CD4-positive, alpha-beta T cell (primary cell): ENCODE measurements at regions not wholly inside any gene's neighbourhood (a gene's known extent, or its start where the extent isn't known, plus 50 kb on each side); places are given as distances from the start of the nearest gene placed in this dataset.

ENCODE experiments used
- ATAC-seq: fragments of 200-7000 bp; cut with Tn5 transposase; one replicate; pipeline ENCODE4 v1.10.0; 2022; ENCODE audit warnings: mild to moderate bottlenecking; ENCODE audit not compliant: poor library complexity
- CTCF ChIA-PET: fragments of 350-600 bp; sonication (Branson Sonifier 250); formaldehyde crosslinking; loops from one replicate; lab custom pipeline; 2021; ENCODE audit warnings: antibody characterized with exemption, inconsistent platforms; lab: Charles Lee
- POLR2A ChIA-PET: fragments of 350-600 bp; sonication (Branson Sonifier 250); formaldehyde crosslinking; loops from one replicate; lab custom pipeline; 2021; ENCODE audit warnings: antibody characterized with exemption, inconsistent platforms; lab: Charles Lee
- DNase-seq, 14 experiments: peaks; one replicate each; pipeline ENCODE4 v3.0.0-alpha.2; 2013 to 2020; ENCODE audit warnings: mixed read lengths in 2 of 14
- H3K27ac ChIP-seq, 2 donors: one replicate each; pipeline versions ENCODE4 v1.5.1 to v1.7.0; 2013; ENCODE audit warnings: low read length in 2 of 2, low read depth in 1 of 2, mild to moderate bottlenecking in 1 of 2
- H3K27me3 ChIP-seq, 2 experiments: 1 replicate in 1 of 2; 2 replicates in 1 of 2; pipeline versions ENCODE4 v1.6.1 to v1.7.0; 2013; ENCODE audit warnings: low read length in 2 of 2, control low read depth in 1 of 2, mild to moderate bottlenecking in 1 of 2, moderate library complexity in 1 of 2; ENCODE audit not compliant: insufficient read depth in 2 of 2, control insufficient read depth in 1 of 2
- H3K36me3 ChIP-seq: one replicate; pipeline ENCODE4 v1.6.1; 2013; ENCODE audit warnings: low read length, control low read depth; ENCODE audit not compliant: insufficient read depth
- H3K4me1 ChIP-seq: one replicate; pipeline ENCODE4 v1.6.1; 2013; ENCODE audit warnings: low read length, control low read depth; ENCODE audit not compliant: insufficient read depth
- H3K4me3 ChIP-seq: one replicate; pipeline ENCODE4 v1.5.1; 2013; ENCODE audit warnings: mild to moderate bottlenecking, low read length, moderate library complexity
- H3K9me3 ChIP-seq, 2 experiments: 1 replicate in 1 of 2; 2 replicates in 1 of 2; pipeline versions ENCODE4 v1.6.1 to v1.7.0; 2013; ENCODE audit warnings: low read length in 2 of 2, mild to moderate bottlenecking in 2 of 2, control low read depth in 1 of 2, moderate library complexity in 1 of 2; ENCODE audit not compliant: control insufficient read depth in 1 of 2, insufficient read depth in 1 of 2
- H3K27ac Mint-ChIP-seq: one replicate; pipeline ENCODE4 v1.8.0; 2020; ENCODE audit warnings: mixed read lengths
- H3K27me3 Mint-ChIP-seq: one replicate; pipeline ENCODE4 v1.8.0; 2021; ENCODE audit warnings: mixed read lengths
- H3K36me3 Mint-ChIP-seq: one replicate; pipeline ENCODE4 v1.8.0; 2021; ENCODE audit warnings: low read depth, mixed read lengths
- H3K4me1 Mint-ChIP-seq: one replicate; pipeline ENCODE4 v1.8.0; 2021; ENCODE audit warnings: low read depth, mixed read lengths
- H3K4me3 Mint-ChIP-seq: one replicate; pipeline ENCODE4 v1.8.0; 2020; ENCODE audit warnings: mild to moderate bottlenecking, mixed read lengths
- H3K9me3 Mint-ChIP-seq: one replicate; pipeline ENCODE4 v1.8.0; 2020; ENCODE audit warnings: mixed read lengths
- intact Hi-C, 2 experiments: fragments of 100-400 bp; cut with DNase I in 1 of 2; cut with micrococcal nuclease in 1 of 2; formaldehyde crosslinking; loops; one replicate each; pipeline versions ENCODE4 v1.15.1 to v1.9.0; 2023 to 2025; cut with DNase I, micrococcal nuclease
- TF ChIP-seq, protein P1 (sequence below): fragments of 200-600 bp; IDR thresholded peaks from one replicate; pipeline ENCODE4 v1.8.0; 2022; ENCODE audit warnings: antibody characterized with exemption, mild to moderate bottlenecking

DNA sequence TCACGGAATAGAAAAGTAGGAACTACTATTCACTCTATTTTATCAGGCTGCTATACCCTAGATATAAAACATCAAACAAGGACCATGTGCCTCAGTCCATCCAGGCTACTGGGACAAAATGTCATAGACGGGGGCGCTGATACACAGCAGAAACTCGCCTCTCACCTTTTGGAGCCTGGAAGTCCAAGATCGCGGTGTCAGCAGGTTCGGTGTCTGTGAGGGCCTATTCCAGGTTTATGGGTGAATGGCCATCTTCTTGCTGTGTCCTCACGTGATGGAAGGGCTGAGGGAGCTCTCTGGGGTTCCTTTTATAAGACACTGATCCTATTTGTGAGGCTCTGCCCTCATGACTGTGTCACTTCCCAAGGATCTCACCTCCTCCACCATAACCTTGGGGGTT, 89.5 kb downstream of the DLL1 start:
- ATAC-seq (no peak), DNase-seq (no peak)
- H3K4me1 ChIP-seq, result no peaks in the 10 kb centered on the region
- intact Hi-C loops, result no loop called here
- Mint-ChIP-seq H3K36me3 (no peaks in the 10 kb centered on the region), H3K27ac (no peak overlapping the region), H3K4me3 (no peak overlapping the region), H3K9me3 (peaks cover 3% of the 10 kb centered on the region), H3K4me1 (no peaks in the 10 kb centered on the region), H3K27me3 (peaks cover 5% of the 10 kb centered on the region)
- POLR2A ChIA-PET, result no interaction called here
- CTCF ChIA-PET, result no interaction called here
- H3K27ac ChIP-seq, result no peak overlapping the region
- TF ChIP-seq, protein P1, sequence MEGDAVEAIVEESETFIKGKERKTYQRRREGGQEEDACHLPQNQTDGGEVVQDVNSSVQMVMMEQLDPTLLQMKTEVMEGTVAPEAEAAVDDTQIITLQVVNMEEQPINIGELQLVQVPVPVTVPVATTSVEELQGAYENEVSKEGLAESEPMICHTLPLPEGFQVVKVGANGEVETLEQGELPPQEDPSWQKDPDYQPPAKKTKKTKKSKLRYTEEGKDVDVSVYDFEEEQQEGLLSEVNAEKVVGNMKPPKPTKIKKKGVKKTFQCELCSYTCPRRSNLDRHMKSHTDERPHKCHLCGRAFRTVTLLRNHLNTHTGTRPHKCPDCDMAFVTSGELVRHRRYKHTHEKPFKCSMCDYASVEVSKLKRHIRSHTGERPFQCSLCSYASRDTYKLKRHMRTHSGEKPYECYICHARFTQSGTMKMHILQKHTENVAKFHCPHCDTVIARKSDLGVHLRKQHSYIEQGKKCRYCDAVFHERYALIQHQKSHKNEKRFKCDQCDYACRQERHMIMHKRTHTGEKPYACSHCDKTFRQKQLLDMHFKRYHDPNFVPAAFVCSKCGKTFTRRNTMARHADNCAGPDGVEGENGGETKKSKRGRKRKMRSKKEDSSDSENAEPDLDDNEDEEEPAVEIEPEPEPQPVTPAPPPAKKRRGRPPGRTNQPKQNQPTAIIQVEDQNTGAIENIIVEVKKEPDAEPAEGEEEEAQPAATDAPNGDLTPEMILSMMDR, result no peak
- H3K4me3 ChIP-seq, result no peak overlapping the region
- H3K36me3 ChIP-seq, result no peaks in the 10 kb centered on the region
- peaks cover 4 to 5% of the 10 kb centered on the region in 2 experiments for H3K9me3 ChIP-seq
- peaks cover 0 to 2% of the 10 kb centered on the region in 2 experiments for H3K27me3 ChIP-seq

DNA sequence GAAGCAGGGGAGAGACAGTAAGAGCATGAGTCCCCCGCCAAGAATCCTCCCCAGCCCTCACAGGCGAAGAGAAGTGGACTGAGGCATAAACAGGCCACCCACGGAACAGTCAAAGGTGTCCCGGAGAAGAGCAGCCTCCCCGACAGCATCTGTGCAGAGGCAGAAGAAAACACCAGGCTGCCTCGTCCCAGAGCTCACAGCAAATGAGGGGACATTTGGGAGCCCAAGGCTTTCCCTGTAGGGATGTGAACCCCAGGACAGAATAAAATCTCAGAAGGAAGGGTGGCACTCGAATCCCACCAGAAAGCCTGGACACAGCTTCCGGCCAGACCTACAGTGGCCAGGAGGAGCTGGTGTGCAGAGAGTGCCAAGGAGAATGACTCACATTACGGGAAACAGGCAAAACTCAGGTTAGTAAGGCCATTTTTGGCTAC, 90.4 kb downstream of the DLL1 start:
- no peaks in the 10 kb centered on the region for H3K4me1 ChIP-seq
- no peak overlapping the region for H3K4me3 Mint-ChIP-seq
- no peak overlapping the region for H3K27ac ChIP-seq
- H3K9me3 Mint-ChIP-seq, result peaks cover 9% of the 10 kb centered on the region
- peaks cover 5% of the 10 kb centered on the region for H3K36me3 Mint-ChIP-seq
- H3K27ac Mint-ChIP-seq, result no peak overlapping the region
- TF ChIP-seq, protein P1, result no peak
- no peaks in the 10 kb centered on the region for H3K4me1 Mint-ChIP-seq
- intact Hi-C loops, result no loop called here
- no peak overlapping the region for H3K4me3 ChIP-seq
- ChIA-PET POLR2A (no interaction called here), CTCF (no interaction called here)
- DNase-seq (no peak), ATAC-seq (no peak)
- peaks cover 4 to 14% of the 10 kb centered on the region in 2 experiments for H3K9me3 ChIP-seq
- peaks cover 9% of the 10 kb centered on the region for H3K27me3 Mint-ChIP-seq
- peaks cover 0 to 2% of the 10 kb centered on the region in 2 experiments for H3K27me3 ChIP-seq
- no peaks in the 10 kb centered on the region for H3K36me3 ChIP-seq

DNA sequence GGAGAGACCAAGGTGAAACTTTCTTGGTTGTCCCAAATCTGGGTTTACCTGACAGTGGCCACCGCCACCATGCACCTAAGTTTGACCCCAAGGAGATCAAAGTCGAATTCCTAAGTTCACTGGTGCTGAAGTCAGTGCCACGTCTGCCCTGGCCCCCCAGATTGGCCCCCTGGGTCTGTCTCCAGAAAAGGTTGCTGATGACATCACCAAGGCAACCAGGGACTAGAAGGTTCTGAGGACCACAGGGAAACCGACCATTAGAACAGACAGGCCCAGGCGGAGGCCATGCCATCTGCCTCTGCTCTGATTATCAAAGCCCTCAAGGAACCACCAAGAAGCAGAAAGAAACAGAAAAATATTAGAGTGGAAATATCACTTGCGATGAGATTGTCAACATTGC, 91.2 kb downstream of the DLL1 start:
- Histone ChIP-seq H3K4me1 (no peaks in the 10 kb centered on the region), H3K27me3 (peaks cover 0 to 2% of the 10 kb centered on the region in 2 experiments), H3K36me3 (no peaks in the 10 kb centered on the region), H3K9me3 (peaks cover 3 to 20% of the 10 kb centered on the region in 2 experiments), H3K4me3 (no peak overlapping the region), H3K27ac (no peak overlapping the region)
- DNase-seq, result no peak
- intact Hi-C loops, result no loop called here
- H3K27ac Mint-ChIP-seq, result no peak overlapping the region
- peaks cover 8% of the 10 kb centered on the region for H3K36me3 Mint-ChIP-seq
- no peak overlapping the region for H3K4me3 Mint-ChIP-seq
- POLR2A ChIA-PET, result no interaction called here
- H3K4me1 Mint-ChIP-seq, result no peaks in the 10 kb centered on the region
- TF ChIP-seq, protein P1, result no peak
- CTCF ChIA-PET, result no interaction called here
- H3K9me3 Mint-ChIP-seq, result peaks cover 15% of the 10 kb centered on the region
- peaks cover 9% of the 10 kb centered on the region for H3K27me3 Mint-ChIP-seq
- ATAC-seq, result no peak
